ENCODE measurements at regions not wholly inside any gene's neighbourhood (a gene's known extent, or its start where the extent isn't known, plus 50 kb on each side); places are given as distances from the start of the nearest gene placed in this dataset.

- TF ChIP-seq RAD21 (IDR thresholded peaks at IDR 0.05; ENCODE audit: low read depth) (no peak), MAX (IDR thresholded peaks at IDR 0.05) (no peak), EP300 (IDR thresholded peaks at IDR 0.05; ENCODE audit: borderline replicate concordance) (no peak), NFIC (IDR thresholded peaks at IDR 0.05) (no peak), FOXM1 (IDR thresholded peaks at IDR 0.05; ENCODE audit: borderline replicate concordance, low read depth) (no peak), CEBPB (IDR thresholded peaks at IDR 0.05) (no peak), ZBTB7A (IDR thresholded peaks at IDR 0.05; ENCODE audit: low read depth) (no peak), CREB1 (IDR thresholded peaks at IDR 0.05; ENCODE audit: low read depth) (no peak), USF1 (IDR thresholded peaks at IDR 0.05) (no peak), EGR1 (IDR thresholded peaks at IDR 0.05) (no peak), TCF12 (IDR thresholded peaks at IDR 0.05; ENCODE audit: low read depth) (no peak), TAF1 (IDR thresholded peaks at IDR 0.05; ENCODE audit: low read depth) (no peak), YY1 (IDR thresholded peaks at IDR 0.05; ENCODE audit: low read depth) (no peak)
- TF ChIP-seq, protein P1, sequence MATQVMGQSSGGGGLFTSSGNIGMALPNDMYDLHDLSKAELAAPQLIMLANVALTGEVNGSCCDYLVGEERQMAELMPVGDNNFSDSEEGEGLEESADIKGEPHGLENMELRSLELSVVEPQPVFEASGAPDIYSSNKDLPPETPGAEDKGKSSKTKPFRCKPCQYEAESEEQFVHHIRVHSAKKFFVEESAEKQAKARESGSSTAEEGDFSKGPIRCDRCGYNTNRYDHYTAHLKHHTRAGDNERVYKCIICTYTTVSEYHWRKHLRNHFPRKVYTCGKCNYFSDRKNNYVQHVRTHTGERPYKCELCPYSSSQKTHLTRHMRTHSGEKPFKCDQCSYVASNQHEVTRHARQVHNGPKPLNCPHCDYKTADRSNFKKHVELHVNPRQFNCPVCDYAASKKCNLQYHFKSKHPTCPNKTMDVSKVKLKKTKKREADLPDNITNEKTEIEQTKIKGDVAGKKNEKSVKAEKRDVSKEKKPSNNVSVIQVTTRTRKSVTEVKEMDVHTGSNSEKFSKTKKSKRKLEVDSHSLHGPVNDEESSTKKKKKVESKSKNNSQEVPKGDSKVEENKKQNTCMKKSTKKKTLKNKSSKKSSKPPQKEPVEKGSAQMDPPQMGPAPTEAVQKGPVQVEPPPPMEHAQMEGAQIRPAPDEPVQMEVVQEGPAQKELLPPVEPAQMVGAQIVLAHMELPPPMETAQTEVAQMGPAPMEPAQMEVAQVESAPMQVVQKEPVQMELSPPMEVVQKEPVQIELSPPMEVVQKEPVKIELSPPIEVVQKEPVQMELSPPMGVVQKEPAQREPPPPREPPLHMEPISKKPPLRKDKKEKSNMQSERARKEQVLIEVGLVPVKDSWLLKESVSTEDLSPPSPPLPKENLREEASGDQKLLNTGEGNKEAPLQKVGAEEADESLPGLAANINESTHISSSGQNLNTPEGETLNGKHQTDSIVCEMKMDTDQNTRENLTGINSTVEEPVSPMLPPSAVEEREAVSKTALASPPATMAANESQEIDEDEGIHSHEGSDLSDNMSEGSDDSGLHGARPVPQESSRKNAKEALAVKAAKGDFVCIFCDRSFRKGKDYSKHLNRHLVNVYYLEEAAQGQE (IDR thresholded peaks at IDR 0.05; ENCODE audit: low read depth), result no peak
Measured at GRCh38 chr13:74966814-74967424, 515.0 kb downstream of the TBC1D4 start.

Data from Ishikawa (cell line).